ENCODE measurements at regions not wholly inside any gene's neighbourhood (a gene's known extent, or its start where the extent isn't known, plus 50 kb on each side); places are given as distances from the start of the nearest gene placed in this dataset.

- no peak for FAIRE-seq
Observed at GRCh38 chr13:72437458-72437857, 290.0 kb downstream of the MZT1 start.

GRCh38 chr13:72435251-72435650 lies 292.2 kb downstream of the MZT1 start:
- FAIRE-seq, result no peak

GRCh38 chr13:72431981-72432682 lies 295.3 kb downstream of the MZT1 start:
- FAIRE-seq, result no peak

GRCh38 chr13:72430923-72431322 lies 296.5 kb downstream of the MZT1 start:
- no peak for FAIRE-seq

GRCh38 chr13:72427757-72428528 lies 299.5 kb downstream of the MZT1 start:
- no peak for FAIRE-seq

- FAIRE-seq, result no peak
Observed at GRCh38 chr13:72424059-72424458, 303.4 kb downstream of the MZT1 start.

- FAIRE-seq, result no peak
Observed at GRCh38 chr13:72415817-72416216, 311.6 kb downstream of the MZT1 start.

GRCh38 chr13:72412481-72412880 lies 314.9 kb downstream of the MZT1 start:
- FAIRE-seq, result no peak

GRCh38 chr13:72405441-72405840 lies 322.0 kb downstream of the MZT1 start:
- FAIRE-seq, result no peak

- no peak for FAIRE-seq
Observed at GRCh38 chr13:72403396-72404010, 323.9 kb downstream of the MZT1 start.

GRCh38 chr13:72400856-72401255 lies 326.6 kb downstream of the MZT1 start:
- FAIRE-seq, result no peak

- no peak for FAIRE-seq
Observed at GRCh38 chr13:72399351-72399750, 328.1 kb downstream of the MZT1 start.

GRCh38 chr13:72397265-72397664 lies 330.2 kb downstream of the MZT1 start:
- FAIRE-seq, result no peak

GRCh38 chr13:72390909-72391308 lies 336.5 kb downstream of the MZT1 start:
- no peak for FAIRE-seq

- FAIRE-seq, result no peak
Observed at GRCh38 chr13:72386138-72386684, 341.2 kb downstream of the MZT1 start.

- FAIRE-seq, result no peak
Observed at GRCh38 chr13:72384879-72385278, 342.6 kb downstream of the MZT1 start.

GRCh38 chr13:72384186-72384823 lies 343.1 kb downstream of the MZT1 start:
- no peak for FAIRE-seq

GRCh38 chr13:72383646-72384045 lies 343.8 kb downstream of the MZT1 start:
- FAIRE-seq, result no peak

GRCh38 chr13:72379581-72379980 lies 347.8 kb downstream of the MZT1 start:
- FAIRE-seq, result no peak

- no peak for FAIRE-seq
Observed at GRCh38 chr13:72368031-72368430, 359.4 kb downstream of the MZT1 start.

GRCh38 chr13:72346716-72347115 lies 380.7 kb downstream of the MZT1 start:
- no peak for FAIRE-seq

- no peak for FAIRE-seq
Observed at GRCh38 chr13:72342364-72342763, 385.1 kb downstream of the MZT1 start.

GRCh38 chr13:72341904-72342303 lies 385.5 kb downstream of the MZT1 start:
- FAIRE-seq, result no peak

Data from A204.1 (cell line).